Type B pancreatic cell (in vitro differentiated cells): ENCODE measurements at regions not wholly inside any gene's neighbourhood (a gene's known extent, or its start where the extent isn't known, plus 50 kb on each side); places are given as distances from the start of the nearest gene placed in this dataset.

Source experiments
- DNase-seq: peaks from one replicate; pipeline ENCODE4 v3.0.0; 2021; ENCODE audit warnings: mixed read lengths; ENCODE audit not compliant: unreplicated experiment; ENCODE audit errors: extremely low spot score
- H3K27ac Mint-ChIP-seq: 2 replicates; pipeline ENCODE4 v1.8.0; 2021; ENCODE audit warnings: mild to moderate bottlenecking, mixed read lengths
- H3K27me3 Mint-ChIP-seq: 2 replicates; pipeline ENCODE4 v1.8.0; 2021; ENCODE audit warnings: mixed read lengths
- H3K36me3 Mint-ChIP-seq: 2 replicates; pipeline ENCODE4 v1.8.0; 2021; ENCODE audit warnings: mixed read lengths
- H3K4me1 Mint-ChIP-seq: one replicate; pipeline ENCODE4 v1.8.0; 2021; ENCODE audit warnings: mixed read lengths; ENCODE audit not compliant: unreplicated experiment
- H3K4me3 Mint-ChIP-seq: 2 replicates; pipeline ENCODE4 v1.8.0; 2021; ENCODE audit warnings: mild to moderate bottlenecking, mixed read lengths
- H3K9me3 Mint-ChIP-seq: 2 replicates; pipeline ENCODE4 v1.8.0; 2021; ENCODE audit warnings: mixed read lengths
- CTCF ChIP-seq: fragments of 200-600 bp; sonication (generic); conservative IDR thresholded peaks from 2 replicates; pipeline ENCODE4 v1.5.0; 2021; ENCODE audit warnings: antibody characterized with exemption, mild to moderate bottlenecking

GRCh38 chr7:22612776-22613175, 112.8 kb upstream of the STEAP1B start:
- DNase-seq: no peak
- Mint-ChIP-seq H3K9me3 (peaks cover 1% of the 10 kb centered on the region), H3K36me3 (no peaks in the 10 kb centered on the region), H3K4me1 (no peaks in the 10 kb centered on the region), H3K4me3 (no peak overlapping the region), H3K27me3 (peaks cover 6% of the 10 kb centered on the region), H3K27ac (no peak overlapping the region)
- no peak for TF ChIP-seq CTCF

- Mint-ChIP-seq H3K9me3 (no peaks in the 10 kb centered on the region), H3K4me1 (no peaks in the 10 kb centered on the region), H3K36me3 (no peaks in the 10 kb centered on the region), H3K27me3 (peaks cover 6% of the 10 kb centered on the region), H3K4me3 (no peak overlapping the region), H3K27ac (no peak overlapping the region)
- DNase-seq: no peak
- TF ChIP-seq CTCF: no peak
These were observed 111.7 kb upstream of the STEAP1B start for GRCh38 chr7:22611758-22612079.

GRCh38 chr7:22610951-22611757, 111.2 kb upstream of the STEAP1B start:
- Mint-ChIP-seq H3K4me3 (no peak overlapping the region), H3K36me3 (no peaks in the 10 kb centered on the region), H3K27ac (no peak overlapping the region), H3K4me1 (no peaks in the 10 kb centered on the region), H3K27me3 (peaks cover 6% of the 10 kb centered on the region), H3K9me3 (no peaks in the 10 kb centered on the region)
- DNase-seq: no peak
- TF ChIP-seq CTCF: no peak

GRCh38 chr7:22610263-22610662, 110.3 kb upstream of the STEAP1B start:
- no peaks in the 10 kb centered on the region for H3K36me3 Mint-ChIP-seq
- DNase-seq: no peak
- TF ChIP-seq CTCF: no peak

GRCh38 chr7:22607180-22607579, 107.2 kb upstream of the STEAP1B start:
- Mint-ChIP-seq H3K4me3 (no peak overlapping the region), H3K27me3 (peaks cover 17% of the 10 kb centered on the region), H3K9me3 (no peaks in the 10 kb centered on the region), H3K27ac (no peak overlapping the region), H3K36me3 (no peaks in the 10 kb centered on the region), H3K4me1 (no peaks in the 10 kb centered on the region)
- DNase-seq: no peak
- no peak for TF ChIP-seq CTCF

More at GRCh38 chr7:22610263-22610662, 110.3 kb upstream of the STEAP1B start:
- Mint-ChIP-seq H3K9me3 (no peaks in the 10 kb centered on the region), H3K27me3 (peaks cover 6% of the 10 kb centered on the region), H3K27ac (no peak overlapping the region), H3K4me3 (no peak overlapping the region), H3K4me1 (no peaks in the 10 kb centered on the region)
